ENCODE measurements at regions not wholly inside any gene's neighbourhood (a gene's known extent, or its start where the extent isn't known, plus 50 kb on each side); places are given as distances from the start of the nearest gene placed in this dataset.

DNA sequence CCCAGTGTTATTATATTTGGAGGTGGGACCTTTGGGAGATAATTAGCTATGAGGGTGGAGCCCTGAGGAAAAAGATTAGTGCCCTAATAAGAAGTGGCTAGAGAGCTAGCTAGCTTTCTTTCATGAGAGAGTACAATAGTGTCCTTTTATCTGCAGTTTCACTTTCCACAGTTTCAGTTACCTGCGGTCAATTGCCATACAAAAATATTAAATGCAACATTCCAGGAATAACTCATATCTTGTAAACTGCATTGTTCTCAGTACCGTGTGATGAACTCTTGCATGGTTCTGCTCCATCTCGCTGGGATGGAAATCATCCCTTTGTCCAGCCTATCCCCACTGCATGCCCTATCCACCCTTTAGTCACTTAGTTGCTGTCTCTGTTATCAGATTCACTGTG, 201.6 kb downstream of the RWDD3 start:
- DNase-seq, result no peak

DNA sequence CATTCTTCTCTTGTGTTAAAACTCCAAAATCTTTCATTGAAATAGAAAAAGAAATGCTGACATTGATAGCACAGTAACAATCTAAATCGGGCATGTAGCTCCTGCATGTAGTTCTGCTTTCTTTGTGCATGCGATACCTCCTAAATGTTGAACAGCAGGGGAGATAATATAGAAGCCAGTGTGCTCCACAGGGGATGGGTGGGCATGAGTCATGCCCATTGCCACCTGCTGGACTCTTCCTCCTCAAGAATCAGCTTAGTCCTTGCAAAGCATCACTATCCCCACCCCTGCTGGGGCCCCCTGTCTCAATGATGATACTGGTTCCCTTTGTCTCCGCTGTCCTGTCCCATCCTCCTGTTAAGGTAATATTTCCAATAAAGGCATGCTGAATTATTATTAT, 203.0 kb downstream of the RWDD3 start:
- no peak for DNase-seq

DNA sequence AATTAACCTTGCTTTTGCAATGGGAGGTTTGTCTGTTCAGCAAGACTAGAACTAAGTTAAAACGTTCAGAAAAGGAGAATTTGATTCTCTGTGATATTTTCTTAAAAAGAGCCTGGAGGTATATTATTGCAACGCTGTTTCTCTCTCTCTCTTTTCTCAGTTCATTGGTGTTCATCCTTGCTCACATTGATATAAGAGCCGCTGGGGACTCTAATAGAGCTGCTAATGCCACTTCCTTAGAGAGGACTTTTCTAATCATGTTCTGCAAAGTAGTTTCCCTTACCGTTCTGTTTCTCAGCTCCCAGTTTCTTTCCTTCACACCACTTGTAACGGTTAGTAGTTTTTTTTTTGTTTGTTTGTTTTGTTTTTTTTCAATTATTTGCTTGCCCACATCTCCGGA, 203.8 kb downstream of the RWDD3 start:
- DNase-seq, result no peak

DNA sequence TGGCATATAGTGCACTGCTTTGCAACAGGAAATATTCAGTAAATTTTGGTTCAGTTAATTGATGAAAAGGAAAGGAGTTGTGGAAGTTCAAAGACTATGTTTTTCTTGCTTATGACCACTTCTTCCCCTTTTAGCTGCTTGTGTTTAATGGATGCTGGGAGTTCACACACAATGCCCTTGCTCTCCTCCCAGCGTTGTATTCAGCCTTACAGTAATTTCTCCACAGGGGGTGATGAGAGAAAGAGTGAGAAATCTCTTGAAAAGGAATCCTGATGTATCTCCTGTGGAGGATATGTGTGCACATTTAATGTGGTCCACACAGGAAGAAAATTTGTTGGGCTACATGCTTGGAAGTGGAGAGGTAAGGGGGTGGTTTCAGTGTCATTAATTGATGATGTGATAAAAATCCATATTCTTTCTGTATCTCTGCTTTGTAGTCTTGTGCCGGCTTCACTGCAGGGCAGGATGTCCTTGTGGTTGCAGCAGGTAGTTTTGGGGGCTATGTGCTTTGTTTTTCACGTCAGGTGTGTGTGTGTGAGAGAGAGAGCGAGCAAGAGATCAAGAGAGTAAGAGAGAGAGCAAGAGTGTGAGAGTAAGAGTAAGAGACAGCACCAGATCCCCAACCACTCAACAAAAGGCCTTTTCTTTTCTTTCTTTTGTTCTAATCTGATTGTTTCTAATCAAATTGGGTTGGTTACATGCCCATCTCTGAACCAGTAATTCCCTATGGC, 204.4 kb downstream of the RWDD3 start:
- DNase-seq, result no peak

DNA sequence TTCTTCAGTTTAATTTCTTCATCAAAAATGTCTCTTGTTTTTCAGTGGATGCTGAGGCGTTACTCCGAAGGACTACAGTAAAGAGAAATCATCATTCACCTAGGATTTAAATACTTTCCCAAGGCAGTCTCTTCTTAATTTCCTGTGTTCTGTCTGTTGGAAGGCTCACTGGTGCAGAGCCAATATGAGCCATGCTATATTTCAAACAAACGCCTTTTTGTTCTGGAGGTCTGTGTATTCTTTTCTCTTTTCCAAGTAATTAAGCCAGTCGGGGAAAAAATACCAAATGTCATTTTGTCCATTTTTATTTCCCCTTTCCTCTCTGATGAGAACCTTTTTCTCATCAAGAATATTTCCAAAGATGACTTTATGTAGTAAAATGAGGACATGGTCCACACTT, 206.5 kb downstream of the RWDD3 start:
- no peak for DNase-seq

DNA sequence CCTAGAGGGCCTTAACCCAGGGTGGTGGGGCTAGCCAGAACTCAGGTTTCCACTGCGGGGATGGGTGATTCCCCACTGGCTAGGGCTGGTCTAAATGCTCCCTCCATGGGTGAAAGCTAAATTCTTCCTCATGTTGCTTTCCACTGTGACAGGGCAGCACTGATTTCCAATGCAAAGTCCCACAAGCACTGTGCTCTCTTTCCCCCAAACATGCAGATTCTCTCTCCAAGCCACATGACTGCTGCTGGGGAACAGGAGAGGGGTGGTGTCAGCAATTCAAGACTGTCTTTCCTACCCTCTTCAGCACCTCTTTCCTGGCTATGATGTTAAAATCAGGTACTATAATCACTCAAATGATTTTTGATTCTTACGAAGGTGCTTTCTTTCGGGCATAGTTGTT, 215.5 kb downstream of the RWDD3 start:
- DNase-seq, result no peak

DNA sequence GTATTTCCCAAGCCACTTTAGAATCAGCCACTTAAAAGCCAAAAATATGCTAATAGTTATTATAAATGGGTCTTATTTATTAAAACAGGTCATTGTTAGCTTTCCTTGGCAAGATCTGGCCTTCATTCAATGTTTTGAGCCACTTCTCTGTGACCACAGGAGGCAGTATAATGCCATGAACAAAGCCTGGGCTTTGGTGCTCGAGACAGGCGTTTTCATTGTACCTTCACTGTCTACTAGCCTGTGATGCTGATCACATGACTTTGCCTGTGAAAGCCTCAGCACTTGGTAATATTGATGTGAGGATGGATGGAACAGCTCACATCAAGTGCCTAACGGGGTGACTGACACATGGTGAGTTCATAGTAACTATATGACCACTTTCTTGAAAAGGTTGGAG, 217.0 kb downstream of the RWDD3 start:
- DNase-seq, result no peak

DNA sequence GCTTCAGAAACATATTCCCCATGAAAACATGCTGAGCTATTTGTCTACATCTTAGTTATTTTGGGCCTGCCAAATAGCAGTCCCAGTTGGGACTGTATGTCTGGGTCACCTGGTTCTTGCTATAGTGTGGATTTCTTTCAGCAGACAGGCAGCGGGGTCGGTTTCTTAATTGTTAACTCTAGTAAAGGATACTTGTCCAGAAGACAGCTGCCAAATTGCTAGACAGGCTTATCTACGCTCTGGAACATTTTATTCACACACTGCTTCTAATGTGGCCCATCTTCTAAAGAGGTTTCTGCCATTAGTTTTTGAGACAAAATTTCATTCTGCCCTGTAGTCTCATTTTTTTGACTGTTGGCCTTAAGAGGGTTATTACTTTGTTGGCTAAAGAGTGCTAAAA, 217.9 kb downstream of the RWDD3 start:
- DNase-seq, result no peak

DNA sequence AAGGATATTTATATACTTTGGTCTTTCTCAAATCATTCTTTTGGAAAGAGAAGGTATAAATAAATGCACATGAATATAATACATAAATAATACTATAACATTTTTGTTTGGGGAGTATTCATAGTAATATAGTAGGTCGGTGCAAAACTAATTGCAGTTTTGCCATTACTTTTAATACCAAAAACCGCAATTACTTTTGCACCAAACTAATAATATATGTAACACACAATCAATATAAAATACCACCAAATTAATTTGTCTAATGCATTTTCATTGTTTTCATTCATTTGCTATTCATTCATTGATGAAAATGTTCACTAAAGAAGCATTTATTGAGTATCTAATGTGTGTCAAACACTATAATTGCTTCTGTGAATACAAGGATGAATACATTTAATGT, 219.0 kb downstream of the RWDD3 start:
- DNase-seq, result no peak

DNA sequence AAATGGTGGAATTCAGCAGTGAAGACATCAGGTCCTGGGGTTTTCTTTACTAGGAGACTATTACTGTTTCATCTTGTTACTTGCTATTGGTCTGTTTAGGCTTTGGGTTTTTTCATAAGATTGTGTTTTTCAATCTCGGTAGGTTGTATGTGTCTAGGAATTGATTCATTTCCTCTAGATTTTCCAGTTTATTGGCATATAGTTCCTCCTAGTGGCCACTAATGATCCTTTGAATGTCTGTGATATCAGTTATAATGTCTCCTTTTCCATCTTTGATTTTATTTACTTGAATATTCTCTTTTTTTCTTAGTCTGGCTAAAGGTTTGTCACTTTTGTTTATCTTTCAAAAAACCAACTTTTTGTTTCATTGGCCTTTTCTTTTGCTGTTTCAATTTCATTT, 233.0 kb downstream of the RWDD3 start:
- no peak for DNase-seq

DNA sequence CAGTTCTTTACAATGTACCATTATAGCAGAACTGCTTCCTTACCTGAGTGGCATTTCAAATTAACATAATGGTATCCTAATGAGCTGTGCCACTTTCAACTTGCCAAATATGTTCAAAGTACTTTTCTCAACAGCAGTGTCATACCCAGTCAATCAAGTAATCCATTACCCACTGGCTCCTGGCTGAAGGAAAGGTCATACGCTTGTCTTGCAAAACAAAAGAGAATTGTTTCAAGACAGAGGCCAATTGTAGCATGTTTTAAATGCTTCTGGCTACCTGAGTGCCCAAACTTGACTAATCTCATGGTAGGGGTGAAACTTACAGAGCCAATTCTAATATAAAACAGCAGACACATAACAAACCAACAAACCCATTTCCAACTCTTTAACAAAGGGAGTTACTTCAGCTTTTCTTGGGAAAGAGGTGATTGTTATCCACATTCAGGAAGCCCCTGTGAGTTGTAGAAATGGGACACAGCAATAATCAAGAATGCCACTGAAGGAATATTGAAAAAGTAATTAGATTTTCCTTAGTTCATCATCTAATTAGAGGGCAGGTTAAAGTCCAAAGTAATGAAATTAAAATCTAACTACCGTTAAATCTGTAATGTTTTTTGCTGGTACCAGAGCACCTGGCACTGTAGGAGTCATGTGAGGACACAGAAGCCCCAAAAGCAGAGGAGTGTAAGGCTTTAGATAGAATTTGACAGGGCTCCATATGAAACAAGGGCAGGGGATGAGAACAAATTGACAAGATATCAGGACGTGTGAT, 241.9 kb downstream of the RWDD3 start:
- DNase-seq, result no peak

DNA sequence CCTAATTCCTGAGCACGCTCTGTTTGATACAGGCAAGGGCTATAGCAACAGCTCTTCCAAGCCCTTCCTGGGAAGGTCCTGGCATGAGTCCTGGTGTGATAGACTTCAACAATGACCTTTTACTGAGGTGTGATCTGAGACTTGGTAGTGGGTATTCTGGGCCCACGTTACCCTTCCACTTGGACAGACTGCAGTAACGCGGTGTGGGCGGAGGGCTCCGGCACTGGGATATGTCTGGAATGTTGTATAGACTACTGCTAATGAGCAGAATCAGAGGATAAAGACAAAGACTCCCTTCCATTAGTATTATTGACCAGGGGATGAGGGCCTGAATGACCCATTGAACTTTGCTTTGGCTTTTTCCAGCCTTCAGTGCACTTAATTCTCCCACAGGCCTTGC, 262.3 kb downstream of the RWDD3 start:
- no peak for DNase-seq

DNA sequence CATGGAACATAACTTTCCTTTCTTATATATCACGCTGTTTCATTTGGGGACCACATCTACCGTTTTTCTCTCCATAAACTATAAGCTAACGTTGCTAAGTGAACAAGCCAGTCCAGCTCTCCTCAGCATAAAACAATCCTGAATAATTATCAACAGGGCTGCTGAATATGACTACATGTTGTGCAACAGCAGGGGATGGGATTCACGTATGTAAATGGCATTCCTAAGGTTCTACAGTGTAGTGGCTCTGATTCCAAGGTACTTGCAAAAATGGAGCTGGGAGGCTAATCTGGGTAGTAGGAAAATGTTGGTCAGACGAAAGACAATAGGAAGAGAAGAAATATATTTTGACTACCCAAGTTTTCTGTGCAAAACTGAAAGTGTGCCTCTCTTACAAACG, 262.8 kb downstream of the RWDD3 start:
- no peak for DNase-seq

DNA sequence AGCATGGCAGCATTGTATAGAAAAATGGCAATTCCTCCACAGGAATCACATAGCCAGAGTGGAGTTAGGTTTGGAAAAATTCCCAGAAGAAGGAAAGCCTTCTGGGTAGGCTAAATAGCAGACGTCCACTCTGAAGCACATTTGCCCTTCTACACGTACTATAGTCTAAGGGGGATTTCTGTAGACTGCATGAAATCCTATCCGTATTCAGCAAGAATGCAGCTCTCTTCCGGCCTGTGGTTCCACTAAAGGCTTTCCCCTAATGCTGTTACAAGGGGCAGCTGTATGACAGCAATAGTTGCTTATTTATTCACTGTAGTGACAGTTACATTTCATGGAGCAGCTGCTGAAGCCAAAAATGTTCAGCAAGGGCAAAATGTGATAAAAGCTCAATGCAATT, 263.6 kb downstream of the RWDD3 start:
- DNase-seq, result no peak

DNA sequence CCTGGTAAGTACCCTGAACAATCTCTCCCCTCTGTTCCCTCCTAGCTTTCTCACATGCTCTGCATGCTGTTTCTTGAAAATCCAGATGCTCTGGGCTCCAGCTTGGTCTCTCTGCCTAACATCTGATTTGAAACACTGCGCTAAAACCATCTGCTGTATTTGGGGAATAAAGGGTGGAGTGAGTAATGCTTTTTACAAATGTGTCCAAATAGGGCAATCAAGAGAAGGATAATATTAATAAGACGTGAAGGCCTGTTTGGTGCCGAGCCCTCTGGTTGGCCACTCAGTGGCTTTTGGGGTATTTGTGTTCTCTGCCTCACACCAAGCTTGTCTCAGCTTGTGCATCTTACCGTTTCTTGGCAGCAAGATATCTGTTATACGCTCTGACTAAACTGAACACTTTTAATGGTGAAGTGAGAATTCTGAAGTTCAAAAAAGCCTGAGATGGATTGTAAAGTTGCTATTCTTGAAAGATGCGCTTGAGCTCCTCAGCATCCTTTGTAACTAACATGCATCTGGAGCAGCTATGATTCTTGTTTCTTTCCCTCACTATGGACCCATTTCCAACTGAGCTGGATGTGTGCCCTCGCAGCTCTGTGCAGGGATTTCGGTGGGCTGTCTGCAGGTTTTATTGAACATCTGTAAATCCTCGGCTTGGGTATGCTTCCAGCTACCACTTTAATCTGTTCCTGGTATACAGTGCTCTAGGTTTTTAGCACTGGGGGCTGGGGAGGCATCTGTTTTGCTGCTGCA, 269.4 kb downstream of the RWDD3 start:
- no peak for DNase-seq

DNA sequence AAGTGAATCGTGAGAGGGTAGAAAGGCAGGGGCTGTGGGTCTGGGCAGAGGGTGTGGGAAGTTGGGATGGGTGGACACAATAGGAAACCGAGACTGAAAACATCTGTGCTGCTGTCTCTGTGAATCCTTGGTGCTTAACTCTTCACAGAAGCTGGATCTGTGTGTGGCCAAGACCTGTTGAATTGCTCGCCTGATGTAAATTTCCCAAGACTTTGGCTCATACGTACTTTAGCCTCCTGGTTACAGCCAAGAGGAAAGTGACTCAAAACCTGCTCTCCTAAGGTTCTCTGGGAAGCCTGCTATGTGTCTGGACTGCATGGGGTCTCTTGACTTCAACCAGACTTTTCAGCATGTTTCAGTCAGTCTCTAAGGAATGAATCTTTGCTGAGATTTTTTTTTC, 270.3 kb downstream of the RWDD3 start:
- DNase-seq, result no peak

DNA sequence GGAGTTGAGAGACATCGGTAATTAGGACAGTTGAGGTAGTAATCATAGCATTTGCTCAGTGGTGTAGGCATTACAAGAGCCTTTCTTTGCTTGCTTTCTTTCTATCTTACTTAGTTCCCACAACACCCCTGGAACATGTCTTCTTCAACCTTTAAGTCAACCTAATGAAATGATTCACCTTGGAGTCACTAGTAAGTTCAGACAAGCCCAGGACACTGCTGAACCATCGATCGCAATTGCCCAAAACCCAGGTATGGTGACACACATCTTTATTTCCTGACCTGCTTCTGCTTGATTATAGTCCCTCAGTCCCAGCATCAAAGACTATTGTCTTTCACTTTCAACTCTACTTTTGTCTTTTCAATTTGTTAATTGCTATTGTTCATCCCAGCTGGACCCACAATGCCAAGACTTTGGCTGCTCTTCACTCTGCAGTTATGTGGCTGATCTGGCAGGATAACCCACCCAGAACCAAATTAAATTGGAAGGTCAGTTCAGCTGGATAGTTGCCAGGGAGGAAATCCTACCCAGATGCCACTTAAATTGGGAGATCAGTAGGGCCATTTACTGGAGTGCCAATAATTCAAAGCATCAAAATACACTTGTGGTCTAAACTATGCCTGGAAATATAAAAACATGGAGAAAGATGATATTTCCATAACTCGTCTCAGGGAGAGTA, 272.9 kb downstream of the RWDD3 start:
- DNase-seq, result no peak

DNA sequence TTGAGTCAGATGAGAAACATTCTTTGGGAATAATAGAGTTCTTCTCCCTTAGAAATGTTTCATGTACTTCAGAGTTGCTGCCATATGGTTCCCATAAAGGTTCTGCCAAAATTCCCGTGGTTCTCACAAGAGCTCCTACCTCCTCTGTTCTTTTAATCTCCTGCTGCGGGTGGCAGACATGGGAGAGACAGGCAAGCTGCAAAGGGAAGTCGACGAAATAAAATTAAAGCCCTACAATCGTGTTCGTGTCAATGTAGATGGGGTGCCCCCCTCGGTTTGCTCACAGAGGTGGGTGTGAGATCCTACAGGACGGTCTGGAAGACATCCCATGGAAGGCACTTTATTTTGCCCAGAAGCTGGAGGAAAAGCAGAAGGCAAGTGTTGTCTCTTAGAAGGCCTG, 276.0 kb downstream of the RWDD3 start:
- DNase-seq, result no peak

DNA sequence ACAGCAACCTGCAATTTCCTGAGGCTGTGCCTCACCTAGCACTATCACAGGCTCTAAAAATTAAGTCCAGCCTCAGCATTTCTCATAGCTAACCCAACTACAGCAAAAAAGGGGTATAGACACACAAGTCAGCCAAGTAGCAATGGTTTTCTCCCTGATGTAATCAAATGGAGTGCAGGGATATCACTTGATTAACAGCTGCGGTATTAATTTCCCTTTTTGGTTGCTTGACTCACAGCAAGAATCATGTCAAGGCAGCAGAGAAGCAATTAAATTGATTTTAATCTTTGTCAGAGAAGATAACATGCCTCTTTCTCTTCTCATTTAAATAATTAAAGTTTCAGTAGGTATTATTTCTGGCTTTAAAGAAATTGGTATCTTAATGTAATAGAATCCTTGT, 278.9 kb downstream of the RWDD3 start:
- no peak for DNase-seq

DNA sequence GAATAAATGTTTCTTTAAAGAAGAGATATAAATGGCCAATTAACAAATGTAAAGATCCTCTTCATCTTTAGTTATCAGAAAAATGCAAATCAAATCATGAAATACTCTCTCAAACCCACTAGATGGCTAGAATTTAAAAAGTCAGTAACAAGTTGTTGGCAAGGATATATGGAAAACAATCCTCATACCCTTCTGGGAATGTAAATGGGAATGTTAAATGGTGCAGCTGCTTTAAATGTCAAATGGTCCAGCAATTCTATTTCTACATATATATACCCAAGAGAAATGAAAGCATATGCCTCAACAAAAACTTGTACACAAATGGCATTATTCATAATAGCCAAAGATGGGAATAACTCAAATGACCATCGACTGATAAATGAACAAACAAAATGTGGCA, 283.5 kb downstream of the RWDD3 start:
- no peak for DNase-seq

DNA sequence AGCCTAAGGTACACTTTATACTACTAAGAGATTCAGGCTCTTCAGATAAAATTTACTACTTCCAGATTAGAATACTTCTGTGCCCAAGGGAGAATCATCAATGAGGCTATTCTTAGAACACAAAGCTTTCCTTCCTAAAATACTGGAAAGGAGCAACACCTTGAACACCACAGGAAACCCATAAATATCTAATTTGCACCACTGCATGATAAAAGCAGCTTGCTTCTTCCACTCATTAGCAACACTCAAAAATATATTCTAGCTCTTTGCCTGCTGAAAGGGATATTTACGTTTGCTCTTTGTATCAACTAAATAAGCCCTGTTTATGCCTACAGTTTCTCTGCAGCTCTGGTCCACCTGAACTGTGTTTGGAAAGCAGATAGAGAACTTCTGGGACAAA, 284.3 kb downstream of the RWDD3 start:
- no peak for DNase-seq

DNA sequence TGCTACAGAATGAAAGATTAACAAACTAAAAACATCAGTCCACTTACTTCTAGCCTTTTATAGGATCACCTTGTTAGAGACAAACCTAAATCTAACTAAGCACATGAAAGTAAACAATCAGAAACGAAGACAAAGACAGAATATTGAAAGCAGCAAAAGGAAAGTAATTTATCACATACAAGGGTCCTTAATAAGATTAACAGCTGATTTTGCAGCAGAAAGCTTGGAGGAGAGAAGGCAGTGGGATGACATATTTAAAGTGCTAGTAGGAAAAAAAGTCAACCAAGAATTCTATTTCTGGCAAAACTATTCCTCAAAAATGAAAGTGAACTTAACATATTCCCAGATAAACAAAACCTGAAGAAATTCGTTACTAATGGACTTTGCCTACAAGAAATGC, 286.4 kb downstream of the RWDD3 start:
- DNase-seq, result no peak

DNA sequence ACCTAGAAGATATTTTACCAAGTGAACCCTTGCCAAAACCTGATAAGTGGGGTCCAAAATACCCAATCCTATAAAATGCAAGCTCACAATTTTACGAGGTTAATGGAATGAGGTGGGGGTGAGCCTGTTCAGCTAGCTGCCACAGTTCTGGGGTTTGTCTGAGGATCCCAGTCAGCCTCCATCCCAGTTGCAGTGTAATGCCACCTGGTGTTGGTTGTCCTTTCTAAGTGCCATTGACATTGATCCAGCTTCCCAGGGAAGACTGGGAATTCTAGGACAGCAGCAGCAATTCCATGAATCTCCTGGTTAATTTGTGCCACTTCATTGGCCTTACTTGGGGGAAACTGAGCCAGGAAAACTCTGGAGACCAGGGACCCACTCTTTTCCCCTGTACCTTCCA, 298.3 kb downstream of the RWDD3 start:
- no peak for DNase-seq

Measured in T-helper 1 cell (primary cell).